Stimulated activated naive CD8-positive, alpha-beta T cell treated with anti-CD3 and anti-CD28 coated beads, Interleukin-15, Interleukin-2, amounts not matched to agents 100 U/mL and 50 U/mL, for 24 hours (primary cell): ENCODE measurements at regions not wholly inside any gene's neighbourhood (a gene's known extent, or its start where the extent isn't known, plus 50 kb on each side); places are given as distances from the start of the nearest gene placed in this dataset.
"Not testable (repeated sequence)": the region's sequence is repeated elsewhere in the genome, so short reads cannot be mapped to it uniquely, and the experiment has no call there.

Experiments
- ATAC-seq: fragments of 150-1000 bp; cut with Tn5 transposase; one replicate; pipeline ENCODE4 v1.10.0; 2021
- DNase-seq: peaks from one replicate; pipeline ENCODE4 v3.0.0; 2021

DNA sequence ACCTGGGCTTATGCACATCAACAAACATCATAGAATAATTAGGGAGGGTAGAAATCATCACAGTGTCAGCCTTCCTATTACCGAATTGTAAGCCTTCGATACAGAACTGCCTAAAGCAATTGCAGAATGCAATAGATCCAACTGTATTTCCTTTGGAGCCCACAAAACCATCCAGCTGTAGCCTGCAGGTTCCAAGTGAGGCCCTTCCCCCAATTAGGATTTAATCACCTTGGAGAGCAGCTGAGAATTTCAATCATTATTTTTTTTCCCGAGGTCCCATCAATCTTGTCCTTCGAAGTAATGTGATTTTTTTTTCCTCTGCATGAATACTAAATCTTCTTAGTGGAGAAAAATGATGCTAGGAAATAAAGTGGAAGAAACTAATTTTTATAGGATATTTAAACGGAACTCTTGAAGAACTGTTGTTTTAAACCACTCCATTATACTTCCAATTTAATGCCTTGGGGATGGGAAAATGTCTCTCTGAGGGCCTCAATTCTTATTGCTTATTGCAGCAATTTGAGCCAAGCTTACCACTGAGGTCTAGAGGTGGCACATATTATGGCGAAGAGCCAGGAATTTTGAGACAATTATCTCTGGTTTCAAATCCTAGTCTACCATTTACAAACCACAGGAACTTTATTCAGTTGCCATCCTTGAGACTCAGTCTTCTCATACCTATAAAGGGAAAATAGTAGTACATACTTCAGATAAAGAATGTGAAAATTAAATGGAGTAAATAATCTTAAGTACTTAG is 953.4 kb upstream of the IGFBP7 start:
- DNase-seq (no peak), ATAC-seq (no peak)

DNA sequence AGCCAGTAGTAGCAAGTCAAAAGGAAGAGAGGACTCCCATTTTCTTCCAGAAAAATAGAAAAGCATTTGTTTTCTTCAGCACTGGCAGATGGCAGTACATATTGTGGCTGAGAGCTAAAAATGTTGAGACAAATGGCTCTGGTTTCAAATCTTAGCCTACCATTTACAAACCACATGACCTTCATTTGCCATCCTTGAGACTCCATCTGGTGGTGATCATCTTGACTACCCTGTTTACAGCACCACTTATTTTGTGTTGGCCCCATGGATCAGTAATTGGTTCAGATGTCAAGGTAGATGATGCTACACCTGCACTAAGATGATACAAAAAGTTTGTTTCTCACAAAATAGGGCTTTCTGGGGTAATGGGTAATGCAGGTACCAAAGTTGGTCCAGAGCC is 951.8 kb upstream of the IGFBP7 start:
- no peak for ATAC-seq
- no peak for DNase-seq

DNA sequence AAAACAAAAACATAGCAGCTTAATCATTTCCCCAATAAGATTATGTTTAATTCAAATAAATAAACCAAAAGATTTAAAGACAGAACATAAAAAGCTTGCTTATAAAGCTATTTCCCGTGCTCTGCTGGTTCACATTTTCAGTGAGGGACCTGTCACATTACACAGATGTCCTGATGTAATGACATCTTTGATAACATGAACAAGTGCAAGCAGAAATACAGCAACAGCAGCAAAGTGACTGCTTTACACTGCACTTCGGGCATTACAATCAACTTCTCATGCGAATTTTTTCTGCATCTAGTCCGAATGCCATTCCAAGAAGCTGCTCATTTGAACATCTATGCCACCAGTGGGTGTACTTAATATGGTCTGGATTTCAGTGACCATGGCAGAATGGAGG is 940.3 kb upstream of the IGFBP7 start:
- ATAC-seq (no peak), DNase-seq (no peak)

DNA sequence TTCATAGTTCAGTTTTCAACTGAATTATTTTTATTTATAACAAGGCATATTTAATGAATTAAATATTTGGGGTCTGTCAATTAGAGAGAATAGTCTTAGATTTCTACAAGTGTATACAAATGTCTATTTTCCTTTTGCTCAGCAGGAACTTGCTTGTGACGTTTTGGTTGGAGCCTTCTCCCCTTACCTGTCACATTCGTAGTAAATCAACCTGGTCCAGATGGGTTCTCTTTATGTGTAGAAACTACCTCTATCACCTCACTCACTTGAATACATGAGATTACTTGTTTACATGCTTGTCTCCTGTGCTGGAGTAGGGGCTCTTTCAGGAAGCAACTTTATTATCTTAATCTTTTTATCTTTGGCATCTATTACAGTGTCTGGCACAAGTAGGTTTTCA is 938.3 kb upstream of the IGFBP7 start:
- DNase-seq (no peak), ATAC-seq (no peak)

DNA sequence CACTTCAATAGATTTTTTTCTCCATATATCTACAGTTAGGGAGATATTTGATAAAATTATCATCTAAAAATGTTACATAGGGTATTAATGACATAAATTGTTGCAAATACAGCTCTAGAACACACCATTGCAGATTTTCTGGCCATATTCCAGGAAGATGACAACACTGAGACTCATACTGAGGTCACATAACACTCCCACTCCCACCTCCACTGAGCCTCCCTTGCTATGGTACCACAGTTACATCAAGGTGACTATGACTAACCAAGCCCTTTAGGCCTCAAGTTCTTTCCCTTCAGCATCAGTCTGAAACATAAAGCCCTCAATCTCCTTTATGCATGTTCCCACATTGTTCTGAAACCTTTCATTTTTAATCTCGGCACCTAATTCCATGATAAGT is 932.0 kb upstream of the IGFBP7 start:
- DNase-seq = no peak
- ATAC-seq = no peak

DNA sequence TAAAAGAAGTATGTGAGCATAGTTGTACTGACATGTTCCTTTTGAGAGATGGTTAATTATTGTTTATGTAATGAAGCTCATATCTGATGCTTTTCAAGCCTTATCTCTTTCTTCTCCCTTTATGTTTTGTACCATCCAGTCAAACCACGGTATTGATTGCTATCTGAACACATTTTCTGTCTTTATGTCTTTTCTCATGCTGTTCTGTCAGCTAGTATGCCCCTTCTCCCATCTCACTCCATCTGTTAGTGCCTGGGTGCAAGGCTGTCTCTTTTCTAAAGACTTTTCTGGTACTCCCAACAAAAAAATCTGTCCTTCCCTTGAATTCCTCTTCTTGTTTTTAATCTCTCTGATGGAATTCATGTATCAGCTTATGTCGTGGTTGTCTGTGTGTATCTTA is 883.8 kb upstream of the IGFBP7 start:
- DNase-seq = no peak
- ATAC-seq = no peak

DNA sequence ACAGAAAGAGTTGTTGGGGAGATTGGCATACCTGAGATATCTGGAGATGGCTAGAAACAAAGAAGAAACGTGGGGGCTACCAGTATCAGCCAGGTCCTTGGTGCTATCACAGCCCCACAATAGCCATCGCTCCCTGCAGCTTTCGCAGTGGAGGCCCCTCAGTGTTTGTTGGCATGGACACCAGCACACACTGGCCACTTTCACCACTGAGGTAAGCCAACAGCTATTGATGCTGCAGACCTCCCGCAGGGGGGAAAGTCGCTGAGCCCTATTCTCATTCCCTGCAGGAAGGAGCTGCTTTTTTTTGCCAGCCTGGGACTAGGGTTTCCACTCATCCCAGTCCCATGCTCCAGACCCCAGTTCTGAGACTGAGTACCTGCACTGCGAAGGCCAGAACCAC is 879.2 kb upstream of the IGFBP7 start:
- ATAC-seq (no peak), DNase-seq (no peak)

DNA sequence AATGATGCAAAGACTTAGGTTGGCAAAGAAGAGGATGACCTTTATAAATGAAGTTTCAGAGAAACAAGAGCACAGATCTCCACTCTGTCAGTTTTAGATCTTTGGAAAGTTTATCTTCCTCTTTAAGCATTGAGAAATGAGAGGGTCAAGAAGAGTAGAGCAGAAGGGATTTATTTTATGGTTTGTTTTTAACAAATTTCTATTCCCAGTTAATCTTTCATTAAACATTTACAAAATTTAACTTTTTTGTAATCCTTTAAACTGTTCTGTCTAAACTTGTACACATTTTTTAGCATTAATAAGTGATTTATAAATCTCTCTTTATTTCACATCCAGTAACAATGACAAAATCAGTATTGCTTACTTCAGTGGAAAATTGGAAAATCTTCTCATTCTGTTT is 875.0 kb upstream of the IGFBP7 start:
- ATAC-seq (no peak), DNase-seq (no peak)

DNA sequence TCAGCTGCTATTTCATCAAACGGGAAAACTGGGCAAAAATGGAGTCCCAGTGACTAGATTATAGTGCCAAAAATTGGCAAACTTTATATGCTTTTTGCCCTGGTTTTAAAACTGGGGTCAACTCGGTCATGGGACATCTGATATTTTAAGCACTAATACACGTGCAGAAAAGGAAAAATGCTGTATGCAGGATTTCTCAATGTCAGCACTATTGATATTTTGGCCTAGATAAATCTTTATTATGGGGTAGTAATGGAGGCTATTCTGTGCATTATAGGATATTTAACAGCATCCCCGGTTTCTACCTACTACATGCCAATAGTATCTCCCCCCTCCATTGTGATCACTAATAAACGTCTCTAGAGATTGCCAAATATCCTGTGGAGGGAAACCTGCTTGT is 870.9 kb upstream of the IGFBP7 start:
- ATAC-seq (no peak), DNase-seq (no peak)

DNA sequence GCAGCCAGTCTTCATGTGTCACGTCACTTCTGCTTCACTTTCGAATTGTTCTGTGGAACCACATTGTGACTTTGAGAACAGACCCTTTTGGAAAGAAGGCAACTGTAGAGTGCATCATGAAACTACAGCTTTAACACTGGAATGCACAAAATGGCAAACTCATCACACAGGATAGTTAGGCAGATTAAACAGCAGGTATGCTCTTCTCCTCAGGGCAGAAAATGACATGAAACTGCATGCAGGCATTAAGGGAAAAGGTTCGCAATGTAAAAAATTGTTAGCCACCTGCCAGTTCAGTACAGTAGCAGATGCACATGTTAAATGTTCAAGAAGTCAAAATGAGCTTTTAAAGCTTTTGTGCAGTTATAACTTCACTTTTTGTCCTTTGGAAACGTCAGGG is 864.6 kb upstream of the IGFBP7 start:
- DNase-seq = no peak
- ATAC-seq = no peak

DNA sequence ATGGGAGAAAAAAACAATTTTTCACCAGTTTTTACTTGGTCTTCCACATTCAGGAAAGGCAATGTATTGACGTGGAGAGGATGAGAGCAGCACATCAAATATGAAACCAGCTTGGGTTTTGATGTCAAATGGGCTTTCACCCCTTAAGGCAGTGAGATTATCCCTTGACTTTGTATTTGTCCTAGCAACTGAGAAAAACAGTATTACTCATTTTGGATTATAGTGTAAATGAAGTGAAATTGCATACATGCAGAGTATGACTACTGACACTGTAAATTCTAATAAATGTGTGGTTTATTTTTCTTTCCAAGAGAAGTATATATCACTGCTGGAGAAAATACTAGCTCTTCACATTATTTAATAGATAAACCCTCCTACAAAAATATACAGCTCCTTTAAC is 863.6 kb upstream of the IGFBP7 start:
- DNase-seq = no peak
- no peak for ATAC-seq

DNA sequence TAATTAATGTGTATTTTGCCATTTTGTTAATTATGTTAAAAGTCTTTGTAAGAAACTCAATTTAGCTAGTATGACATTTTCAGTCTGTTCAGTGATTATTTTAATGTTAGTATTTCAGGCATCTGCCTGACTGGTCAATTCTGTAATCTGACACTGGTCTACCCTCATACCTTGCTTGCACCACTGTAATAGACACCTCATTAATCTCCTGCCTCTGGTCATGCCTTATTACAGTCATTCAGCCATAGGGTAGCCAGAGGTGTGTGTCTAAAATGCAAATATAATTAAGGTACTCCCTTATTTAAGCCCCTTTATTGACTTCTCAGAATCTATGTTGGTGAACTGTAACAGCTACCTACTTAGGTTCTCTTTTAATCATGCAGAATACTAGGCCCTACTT is 861.1 kb upstream of the IGFBP7 start:
- ATAC-seq (no peak), DNase-seq (no peak)

DNA sequence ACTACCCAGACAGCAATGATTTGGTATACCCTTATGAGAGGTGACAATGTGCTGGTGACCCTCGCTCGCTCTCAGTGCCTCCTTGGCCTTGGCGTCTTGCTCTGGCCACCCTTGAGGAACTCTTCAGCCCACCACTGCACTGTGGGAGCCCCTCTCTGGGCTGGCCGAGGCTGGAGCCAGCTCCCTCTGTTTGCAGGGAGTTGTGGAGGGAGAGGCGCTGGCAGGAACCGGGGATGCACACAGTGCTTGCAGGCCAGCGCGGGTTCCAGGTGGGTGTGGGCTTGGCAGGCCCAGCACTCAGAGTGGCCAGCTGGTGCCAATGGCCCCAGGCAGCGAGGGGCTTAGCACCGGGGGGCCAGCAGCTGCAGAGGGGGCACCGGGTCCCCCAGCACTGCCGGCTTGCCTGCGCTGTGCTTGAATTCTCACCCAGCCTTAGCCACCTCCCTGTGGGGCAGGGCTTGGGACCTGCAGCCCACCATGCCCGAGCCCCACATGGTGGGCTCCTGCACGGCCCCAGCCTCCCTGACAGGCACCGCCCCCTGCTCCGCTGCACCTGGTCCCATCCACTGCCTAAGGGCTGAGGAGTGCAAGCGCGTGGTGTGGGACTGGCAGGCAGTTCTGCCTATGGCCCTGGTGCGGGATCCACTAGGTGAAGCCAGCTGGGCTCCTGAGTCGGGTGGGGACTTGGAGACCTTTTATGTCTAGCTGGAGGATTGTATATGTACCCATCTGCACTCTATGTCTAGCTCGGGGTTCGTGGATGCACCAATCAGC is 857.0 kb upstream of the IGFBP7 start:
- ATAC-seq = no peak
- DNase-seq = no peak

DNA sequence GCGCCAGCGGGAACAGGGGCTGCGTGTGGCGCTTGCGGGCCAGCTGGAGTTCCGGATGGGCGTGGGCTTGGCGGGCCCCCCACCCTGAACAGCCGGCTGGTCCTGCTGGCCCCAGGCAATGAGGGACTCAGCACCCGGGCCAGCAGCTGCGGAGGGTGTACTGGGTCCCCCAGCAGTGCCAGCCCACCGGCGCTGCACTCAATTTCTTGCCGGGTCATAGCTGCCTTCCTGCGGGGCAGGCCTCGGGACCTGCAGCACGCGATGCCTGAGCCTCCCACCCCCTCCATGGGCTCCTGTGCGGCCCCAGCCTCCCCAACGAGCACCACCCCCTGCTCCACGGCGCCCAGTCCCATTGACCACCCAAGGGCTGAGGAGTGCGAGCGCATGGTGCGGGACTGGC is 855.2 kb upstream of the IGFBP7 start:
- not testable (repeated sequence) for DNase-seq, ATAC-seq

DNA sequence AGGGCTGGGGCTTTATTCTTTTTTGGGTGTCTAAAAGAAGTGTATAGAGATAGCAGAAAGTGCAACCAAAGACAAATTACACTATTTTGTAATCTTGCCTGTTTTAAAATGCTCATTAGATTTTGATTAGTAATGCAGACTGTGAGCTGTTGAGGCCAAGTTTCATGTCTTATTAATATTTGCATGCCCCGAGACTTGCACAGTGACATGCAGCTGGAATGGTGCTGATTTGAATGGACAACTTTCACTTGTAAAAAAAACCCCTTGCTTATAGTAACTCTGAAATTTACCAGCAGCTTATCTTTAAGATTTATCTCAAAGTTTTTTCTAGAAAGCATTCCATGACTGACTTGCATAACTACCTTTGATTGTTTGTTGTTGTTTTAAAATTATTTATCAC is 835.1 kb upstream of the IGFBP7 start:
- ATAC-seq (no peak), DNase-seq (no peak)

DNA sequence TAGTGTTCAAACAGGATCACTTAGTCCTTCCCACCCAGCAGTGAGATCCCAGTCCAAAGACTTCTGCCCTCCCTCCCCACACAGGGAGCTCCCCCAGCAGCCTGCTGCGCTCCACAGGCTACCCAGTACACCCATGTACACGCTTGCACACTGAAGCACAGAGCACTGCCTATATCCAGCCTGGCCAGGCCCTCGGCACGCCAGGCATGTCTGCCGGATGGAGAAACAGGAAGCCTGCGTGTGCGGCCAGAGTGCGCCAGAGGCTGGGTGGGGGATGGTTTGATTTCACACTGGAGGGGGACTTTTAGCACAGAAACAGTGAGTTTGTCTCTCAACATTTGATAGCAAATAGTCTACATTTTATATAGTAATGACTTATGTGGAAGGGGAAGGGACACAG is 833.5 kb upstream of the IGFBP7 start:
- DNase-seq = no peak

DNA sequence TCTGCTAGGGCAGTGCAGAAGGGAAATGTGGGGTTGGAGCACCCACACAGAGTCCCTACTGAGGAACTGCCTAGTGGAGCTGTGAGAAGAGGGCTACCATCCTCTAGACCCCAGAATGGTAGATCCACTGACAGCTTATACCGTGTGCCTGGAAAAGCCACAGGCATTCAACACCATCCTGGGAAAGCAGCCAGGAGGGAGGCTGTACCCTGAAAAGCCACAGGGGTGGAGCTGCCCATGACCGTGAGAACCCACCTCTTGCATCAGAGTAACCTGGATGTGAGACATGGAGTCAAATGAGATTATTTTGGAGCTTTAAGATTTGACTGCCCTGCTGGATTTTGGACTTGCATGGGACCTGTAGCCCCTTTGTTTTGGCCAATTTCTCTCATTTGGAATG is 827.1 kb upstream of the IGFBP7 start:
- not testable (repeated sequence) for ATAC-seq, DNase-seq

More for the DNA sequence above, 833.5 kb upstream of the IGFBP7 start:
- ATAC-seq = no peak

DNA sequence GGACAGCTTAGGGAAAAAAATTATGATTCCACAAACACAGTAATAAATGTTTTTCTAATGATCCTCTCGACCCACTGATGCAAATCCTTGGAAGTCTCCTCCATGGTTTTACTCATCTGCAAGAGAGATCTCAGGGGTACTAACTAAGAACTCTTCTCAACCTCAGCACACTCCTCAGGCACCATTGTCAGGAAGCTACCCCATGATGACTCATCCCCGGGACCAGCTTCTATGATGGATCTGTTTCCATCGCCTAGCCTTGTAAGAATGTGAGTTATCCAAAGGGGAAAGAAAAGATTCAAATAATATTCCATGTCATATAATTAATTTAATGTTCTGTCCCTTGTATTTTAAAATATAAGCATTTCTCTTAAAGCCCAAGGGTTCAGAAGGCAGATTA is 816.1 kb upstream of the IGFBP7 start:
- ATAC-seq (no peak), DNase-seq (no peak)

DNA sequence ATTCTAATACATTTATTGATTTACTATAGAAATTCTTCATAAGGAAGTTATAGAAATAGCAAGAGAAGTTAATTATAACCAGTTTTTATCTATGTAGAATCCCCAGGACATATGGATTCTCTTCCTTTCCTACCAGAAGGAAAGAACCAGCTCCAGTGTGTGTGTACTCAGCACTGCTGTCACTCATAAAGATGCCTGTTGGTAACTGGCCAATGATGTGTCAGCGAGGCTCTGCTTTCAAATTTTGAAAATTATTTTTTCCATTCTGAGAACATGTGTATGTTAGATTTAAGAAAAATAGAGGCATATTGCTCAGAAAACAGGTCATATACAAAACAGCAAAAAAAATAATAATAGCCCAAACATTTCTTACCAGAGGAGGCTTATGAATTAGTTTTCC is 814.8 kb upstream of the IGFBP7 start:
- DNase-seq (no peak), ATAC-seq (no peak)

DNA sequence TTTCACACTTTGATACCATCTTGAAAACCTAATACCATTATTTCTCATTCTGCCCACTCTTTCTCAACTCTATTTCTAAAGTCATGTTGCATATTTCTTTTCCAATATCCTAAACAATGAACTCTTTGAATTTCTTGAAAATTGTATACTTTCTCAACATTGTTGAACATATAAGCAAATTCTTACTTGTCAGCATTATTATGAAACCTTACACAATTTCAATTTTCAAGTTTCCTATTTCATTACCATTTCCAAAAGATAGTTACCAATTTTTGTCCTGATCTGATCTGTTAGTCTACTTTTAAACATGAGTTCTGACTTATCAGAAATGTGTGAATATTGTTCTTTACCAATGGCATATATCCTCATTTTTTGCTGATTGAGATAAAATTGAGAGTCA is 806.3 kb upstream of the IGFBP7 start:
- no peak for DNase-seq
- no peak for ATAC-seq

DNA sequence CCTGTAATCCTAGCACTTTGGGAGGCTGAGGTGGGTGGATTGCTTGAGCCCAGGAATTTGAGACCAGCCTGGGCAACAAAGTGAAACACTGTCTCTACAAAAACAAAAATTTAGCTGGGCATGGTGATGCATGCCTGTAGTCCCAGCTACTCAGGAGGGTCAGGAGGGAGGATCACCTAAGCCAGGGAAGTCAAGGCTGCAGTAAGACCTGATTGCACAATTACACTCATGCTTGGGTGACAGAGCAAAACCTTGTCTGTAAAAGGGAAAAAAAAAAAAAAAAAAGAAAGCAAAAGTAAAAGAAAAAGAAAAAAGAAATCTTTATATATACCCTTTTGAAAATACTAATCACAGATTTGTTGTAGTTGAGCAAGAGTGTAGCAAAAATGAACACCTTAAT is 801.0 kb upstream of the IGFBP7 start:
- DNase-seq = no peak
- no peak for ATAC-seq

DNA sequence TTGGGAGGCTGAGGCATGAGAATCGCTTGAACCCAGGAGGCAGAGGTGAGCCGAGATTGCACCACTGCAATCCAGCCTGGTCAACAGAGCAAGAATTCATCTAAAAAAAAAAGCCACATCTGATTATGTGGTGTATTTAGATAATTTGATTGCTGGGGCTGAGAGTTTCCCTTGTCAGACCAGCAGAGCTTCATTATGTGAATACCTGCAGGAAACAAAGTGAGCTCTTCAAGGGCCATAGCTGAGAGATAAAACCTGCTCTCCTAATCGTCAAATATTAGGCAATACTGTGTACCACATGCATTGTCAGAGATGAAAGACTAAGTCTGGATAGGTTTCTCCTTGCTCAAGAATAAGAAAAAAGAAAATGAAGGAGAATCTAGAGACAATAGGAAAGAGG is 800.0 kb upstream of the IGFBP7 start:
- DNase-seq = no peak

DNA sequence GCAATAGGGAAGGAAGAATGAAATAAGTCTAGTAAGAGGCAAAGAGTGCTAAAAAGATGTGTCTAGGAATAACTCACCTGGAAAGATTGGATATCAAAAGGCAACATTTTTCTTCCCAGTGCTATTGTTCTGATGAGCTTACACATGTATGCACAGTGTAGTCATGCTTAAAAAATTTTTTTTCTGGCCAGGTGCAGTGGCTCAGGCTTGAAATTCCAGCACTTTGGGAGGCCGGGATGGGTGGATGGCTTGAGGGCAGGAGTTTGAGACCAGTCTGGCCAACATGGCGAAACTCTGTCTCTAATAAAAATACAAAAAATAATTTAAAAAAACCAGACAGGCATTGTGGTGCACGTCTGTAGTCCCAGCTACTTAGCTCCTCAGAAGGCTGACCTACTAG is 795.8 kb upstream of the IGFBP7 start:
- ATAC-seq = no peak
- no peak for DNase-seq

More for the DNA sequence above, 800.0 kb upstream of the IGFBP7 start:
- no peak for ATAC-seq

DNA sequence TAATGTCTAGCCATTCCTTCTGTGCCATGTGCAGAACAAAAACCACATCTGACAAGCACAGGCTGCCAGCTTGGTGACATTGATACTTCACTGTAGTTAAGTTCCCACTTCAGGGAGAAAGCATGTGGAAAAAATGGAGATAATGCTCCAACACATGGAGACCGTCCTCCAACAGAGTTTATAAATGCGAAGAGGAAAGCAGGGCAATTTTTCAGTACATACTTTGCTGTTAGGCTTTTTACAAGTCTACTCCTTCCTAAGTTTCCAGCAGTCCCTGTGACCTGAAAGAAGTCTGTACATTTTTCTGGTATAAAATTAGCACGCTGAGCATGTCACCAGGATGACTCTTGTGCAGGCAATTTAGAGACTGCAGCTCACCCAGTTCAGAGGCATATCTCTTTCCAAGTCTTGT is 766.9 kb upstream of the IGFBP7 start:
- DNase-seq = no peak
- no peak for ATAC-seq
